Inferior parietal cortex (tissue), 1 donor: ENCODE measurements at regions not wholly inside any gene's neighbourhood (a gene's known extent, or its start where the extent isn't known, plus 50 kb on each side); places are given as distances from the start of the nearest gene placed in this dataset.
A peak's percentile ranks its signal among the peaks of the same experiment; 100 is the strongest.
"Not testable (repeated sequence)": the region's sequence is repeated elsewhere in the genome, so short reads cannot be mapped to it uniquely, and the experiment has no call there.

ENCODE experiments used
- DNase-seq: peaks from one replicate; pipeline ENCODE4 v3.0.0-alpha.2; 2016; ENCODE audit errors: extremely low spot score

DNA sequence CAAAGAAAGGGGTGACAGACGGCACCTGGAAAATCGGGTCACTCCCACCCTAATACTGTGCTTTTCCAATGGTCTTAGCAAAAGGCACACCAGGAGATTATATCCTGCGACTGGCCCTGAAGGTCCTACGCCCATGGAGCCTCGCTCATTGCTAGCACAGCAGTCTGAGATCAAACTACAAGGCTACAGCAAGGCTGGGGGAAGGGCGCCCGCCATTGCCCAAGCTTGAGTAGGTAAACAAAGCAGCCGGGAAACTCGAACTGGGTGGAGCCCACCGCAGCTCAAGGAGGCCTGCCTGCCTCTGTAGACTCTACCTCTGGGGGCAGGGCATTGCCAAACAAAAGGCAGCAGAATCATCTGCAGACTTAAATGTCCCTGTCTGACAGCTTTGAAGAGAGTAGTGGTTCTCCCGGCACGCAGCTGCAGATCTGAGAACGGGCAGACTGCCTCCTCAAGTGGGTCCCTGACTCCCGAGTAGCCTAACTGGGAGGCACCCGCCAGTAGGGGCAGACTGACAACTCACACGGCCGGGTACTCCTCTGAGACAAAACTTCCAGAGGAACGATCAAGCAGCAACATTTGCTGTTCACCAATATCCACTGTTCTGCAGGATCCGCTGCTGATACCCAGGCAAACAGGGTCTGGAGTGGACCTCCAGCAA lies 406.0 kb downstream of the TFAP2B start:
- DNase-seq, result not testable (repeated sequence)

DNA sequence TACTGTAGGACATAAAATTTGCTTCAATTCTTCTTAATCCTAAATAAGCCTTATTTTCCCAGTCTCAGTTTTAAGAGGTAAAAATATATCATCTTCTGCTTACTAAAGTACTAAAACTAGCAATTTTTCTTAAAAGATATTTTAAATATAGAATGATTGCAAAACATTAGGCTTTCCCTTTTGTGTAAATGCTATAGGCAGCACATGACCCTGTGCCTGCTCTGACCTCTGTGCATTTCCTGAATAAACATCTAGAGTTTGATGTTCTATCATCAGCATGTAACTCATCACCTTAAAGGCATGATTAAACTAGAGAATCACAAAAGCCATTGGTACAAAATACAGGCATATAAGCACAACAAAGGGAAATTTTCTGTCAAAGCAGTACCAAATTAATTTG lies 422.7 kb downstream of the TFAP2B start:
- no peak for DNase-seq

DNA sequence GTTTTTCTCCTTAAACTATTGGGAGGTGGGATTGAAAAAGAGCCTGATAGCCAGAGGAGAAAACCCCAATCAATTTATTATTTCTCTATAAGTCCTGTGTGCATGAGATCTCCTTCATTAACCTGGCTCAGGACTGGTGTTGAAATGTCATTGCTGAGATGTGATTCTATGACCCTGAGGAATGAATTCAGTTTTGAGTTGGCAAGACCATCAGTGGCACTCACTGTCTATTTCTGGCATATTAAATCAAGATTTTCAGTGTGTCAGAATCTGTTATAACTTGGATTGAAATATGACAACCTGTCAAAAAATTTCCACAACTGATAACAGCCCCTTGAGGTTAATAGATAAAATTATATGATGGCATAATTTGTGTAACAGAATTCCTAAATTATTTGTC lies 431.1 kb downstream of the TFAP2B start:
- no peak for DNase-seq

DNA sequence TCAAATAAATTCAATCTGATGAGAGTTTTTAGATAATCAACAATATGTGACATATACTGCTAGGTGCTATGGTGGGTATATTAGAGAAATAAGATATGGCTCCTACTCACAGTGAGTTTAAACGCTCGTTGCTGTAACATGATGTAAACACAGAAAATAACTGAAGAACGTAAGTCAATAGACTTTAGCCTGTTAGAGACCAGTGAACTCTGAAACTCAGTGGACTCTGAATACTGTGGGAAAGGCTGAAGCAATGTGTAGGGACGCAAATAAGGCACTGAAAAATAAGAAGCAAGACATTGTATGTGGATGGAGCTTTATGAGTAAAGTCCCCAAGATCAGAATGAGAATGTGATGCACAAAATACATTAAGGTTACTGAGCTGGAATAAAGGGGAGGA lies 431.6 kb downstream of the TFAP2B start:
- DNase-seq, result no peak

DNA sequence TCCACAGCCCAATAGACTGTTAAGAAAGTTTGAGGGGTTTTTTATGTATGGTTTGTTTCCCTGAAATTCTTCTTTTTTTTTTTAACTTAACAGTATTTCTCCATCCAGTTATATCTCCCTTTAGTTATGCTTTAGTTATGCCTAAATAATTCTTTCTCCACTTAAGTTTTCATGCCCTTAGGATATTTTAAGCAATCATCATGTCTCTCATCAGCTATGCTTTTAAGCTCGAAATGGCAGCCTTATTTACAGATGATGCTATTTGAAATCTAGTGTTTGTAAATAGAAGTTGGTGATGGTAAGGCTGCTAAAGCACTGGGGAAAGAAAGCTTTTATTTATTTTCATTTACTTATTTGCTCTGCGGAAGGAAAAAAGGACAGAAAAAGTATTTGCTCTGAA lies 439.3 kb downstream of the TFAP2B start:
- DNase-seq, result no peak

DNA sequence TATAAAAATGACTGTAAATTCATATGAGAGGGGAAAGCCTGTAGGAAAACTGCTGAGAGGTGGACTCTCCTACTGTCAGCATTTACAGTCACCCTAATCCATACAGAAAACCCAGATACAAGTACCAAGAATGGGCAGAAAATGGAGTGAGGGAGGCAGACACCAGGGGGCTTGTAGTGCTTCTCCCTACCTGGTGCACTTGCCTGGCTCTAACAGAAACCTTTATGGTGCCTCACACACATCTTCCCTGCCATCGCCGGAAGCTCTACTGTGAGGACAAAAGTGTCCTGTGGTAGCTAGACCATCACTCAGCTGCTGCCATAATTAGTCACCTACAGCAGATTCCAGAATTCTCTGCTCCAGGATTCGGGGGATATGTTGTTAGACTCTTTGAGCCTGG lies 441.3 kb downstream of the TFAP2B start:
- no peak for DNase-seq

DNA sequence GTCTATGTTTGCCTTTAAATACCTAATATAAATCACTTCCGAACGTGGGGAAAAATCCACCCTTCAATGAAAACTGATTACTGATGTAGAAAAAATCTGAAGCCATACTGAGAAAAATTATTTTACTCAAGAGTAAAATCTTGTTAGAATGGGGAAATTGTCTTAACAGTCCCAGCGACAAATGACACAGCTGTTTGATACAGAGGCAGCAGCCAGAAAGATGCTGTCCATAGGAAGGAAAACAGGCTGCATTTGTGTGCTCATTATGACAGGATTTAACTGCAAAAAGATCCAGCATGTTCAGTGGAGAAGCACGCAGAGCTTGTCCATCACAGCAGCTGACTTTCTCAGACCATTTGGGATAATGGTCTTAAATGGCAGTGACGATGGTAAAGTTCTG lies 443.0 kb downstream of the TFAP2B start:
- DNase-seq, result no peak

DNA sequence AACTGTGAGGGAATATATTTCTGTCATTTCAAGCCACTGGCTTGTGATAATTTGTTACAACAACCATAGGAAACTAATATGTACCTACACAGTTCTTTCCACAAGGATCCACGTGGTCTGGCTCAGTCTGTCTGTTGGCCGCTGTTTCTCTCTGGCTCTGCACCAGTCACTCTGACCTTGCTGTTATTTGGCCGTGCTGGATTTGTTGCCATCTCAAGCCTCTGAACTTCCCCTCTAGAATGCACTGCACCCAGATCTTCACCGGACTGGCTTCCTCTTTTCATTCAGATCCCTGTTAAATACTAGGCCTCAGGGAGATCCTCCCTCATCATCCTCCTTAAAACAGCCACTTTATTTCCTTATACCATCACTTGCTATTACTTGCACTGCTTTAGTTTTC lies 446.8 kb downstream of the TFAP2B start:
- DNase-seq, result no peak

DNA sequence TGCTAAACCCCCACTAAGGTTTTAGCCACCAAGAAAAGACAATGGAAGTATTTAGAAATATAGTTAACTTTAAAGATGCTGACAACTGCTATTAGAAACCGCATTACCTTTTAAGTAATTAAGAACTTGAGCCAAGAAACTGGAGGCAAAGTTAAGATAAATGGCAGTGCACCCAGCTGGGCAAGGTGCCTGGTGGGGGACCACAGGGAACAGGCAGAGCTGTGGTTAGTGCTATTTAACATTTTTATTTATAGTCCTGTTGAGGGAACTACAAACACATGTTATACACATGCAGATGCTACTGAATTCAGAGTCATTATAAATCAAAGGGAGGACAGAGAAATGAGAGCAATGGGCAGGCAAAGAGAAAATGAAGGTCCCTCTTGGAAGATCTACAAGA lies 447.9 kb downstream of the TFAP2B start:
- no peak for DNase-seq

DNA sequence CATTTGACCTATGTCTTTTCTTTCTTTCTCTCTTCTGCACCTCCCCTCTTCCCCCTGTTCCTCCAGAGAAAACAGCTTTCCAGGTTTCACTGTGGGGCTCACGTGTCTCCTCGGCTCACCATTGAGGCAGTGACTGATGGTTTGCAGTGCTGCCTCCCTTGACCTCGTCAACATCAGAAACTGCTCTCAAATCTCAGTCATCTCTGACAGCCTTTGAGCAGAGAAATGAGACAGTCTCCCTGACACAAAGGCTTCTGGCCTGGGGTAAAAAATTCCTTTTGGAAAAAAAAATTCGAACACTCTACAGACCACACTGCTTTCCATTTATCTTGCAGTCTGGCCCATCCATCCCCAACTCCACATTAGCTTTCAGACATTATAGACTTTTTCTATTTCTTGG lies 450.0 kb downstream of the TFAP2B start:
- DNase-seq, result no peak

DNA sequence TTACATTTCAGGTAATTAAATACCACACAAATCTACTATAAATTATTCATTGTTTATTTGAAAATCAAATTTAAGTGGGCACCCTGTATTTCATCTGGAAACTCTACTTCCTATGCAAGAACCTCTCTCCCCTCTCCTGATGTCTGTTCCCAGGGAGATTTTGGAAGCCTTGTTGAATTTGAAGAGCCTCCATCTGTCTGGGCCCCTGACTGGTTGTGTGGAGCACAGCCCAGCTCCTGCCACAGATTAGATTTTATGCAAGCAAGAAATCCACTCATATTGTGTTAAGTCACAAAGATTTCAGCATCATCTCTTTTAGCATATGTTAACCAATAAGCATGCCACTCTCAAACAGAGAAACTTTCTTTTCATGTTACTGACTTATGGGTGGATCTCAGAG lies 451.2 kb downstream of the TFAP2B start:
- DNase-seq, result no peak

DNA sequence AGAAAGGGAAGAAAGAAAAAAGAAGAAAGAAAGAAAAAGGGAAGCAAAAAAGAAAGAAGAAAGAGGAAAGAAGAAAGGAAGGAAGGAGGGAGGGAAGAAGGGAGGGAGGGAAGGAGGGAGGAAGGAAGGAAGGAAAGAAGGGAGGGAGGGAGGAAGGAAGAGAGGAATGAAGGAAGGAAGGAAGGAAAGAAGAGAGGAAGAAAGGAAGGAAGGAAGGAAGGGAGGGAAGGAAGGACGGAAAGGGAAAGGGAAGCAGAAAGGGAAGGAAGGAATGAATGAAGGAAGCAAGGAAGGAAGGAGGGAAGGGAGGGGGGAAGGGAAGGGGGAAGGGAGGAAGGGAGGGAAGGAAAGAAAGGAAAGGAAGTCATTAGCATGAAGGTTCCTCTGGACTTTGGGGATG lies 452.9 kb downstream of the TFAP2B start:
- no peak for DNase-seq

DNA sequence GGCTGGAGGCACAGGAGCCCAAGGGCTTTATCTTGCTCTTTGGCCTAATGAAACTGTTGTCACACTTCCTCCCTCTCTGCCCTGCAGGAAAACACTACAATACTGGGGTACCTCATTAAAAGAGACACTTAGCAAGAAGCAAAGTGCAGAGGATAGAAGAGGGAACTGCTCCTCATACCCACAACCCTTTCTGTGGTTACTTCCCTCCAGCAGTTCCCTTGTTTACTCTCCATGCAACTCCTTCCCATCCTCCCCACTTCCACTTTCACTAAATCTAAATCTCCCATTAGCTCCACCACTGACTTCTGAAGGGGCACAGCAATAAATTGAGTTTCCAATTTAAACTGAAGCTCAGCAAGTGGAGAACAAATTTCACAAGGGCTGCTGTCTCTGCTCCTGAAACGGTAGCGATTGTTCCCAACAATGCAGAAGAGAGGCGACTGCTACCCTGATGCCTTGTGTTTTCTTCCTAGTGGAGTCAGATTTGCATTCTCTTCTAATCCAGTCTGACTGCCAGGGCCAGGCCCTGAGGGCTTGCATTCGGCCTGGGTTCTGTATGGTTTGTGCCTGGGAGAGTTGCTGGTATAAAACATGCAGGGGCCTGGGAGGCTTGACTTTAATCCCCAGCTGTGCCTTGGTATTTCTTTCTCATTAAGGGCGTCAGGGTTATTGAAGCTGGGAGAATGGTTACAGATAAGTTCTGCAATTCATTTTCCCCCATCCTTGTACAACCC lies 454.7 kb downstream of the TFAP2B start:
- peak; percentile 17 for DNase-seq

DNA sequence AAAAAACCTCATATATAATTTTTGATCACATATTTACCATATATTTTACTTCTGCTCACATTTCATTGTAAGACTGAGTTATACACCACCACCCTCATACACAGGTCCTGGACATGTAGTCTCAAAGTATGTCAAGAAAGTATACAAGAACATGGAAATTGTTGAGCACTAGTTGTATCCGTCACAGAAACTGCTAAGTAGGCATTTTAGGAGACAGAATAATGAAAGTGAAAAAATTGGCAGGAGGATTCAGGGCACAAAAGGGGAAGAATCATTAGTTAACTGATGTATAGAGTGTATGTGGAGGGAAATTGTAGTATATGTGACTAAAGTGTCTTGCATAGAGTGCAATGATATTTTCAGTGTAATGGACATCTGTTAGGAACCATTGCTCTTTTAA lies 458.8 kb downstream of the TFAP2B start:
- no peak for DNase-seq

DNA sequence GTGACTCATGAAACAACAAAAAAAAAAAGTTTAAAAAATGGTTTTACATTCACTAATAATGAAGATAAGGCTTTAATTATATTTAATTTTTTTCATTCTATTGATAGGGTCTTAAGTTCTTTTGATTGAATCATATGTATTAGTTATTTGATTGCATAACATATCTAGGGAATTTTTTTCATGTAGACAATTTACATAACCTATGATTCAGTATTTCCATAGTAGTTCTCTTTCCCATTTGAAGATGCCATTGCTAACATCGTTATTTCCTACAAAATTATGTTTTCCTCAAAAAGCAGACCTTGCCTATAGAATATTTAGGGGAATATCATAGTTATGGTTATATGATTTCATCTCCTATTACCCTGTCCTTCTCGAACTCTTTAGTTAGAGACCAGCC lies 463.4 kb downstream of the TFAP2B start:
- no peak for DNase-seq

DNA sequence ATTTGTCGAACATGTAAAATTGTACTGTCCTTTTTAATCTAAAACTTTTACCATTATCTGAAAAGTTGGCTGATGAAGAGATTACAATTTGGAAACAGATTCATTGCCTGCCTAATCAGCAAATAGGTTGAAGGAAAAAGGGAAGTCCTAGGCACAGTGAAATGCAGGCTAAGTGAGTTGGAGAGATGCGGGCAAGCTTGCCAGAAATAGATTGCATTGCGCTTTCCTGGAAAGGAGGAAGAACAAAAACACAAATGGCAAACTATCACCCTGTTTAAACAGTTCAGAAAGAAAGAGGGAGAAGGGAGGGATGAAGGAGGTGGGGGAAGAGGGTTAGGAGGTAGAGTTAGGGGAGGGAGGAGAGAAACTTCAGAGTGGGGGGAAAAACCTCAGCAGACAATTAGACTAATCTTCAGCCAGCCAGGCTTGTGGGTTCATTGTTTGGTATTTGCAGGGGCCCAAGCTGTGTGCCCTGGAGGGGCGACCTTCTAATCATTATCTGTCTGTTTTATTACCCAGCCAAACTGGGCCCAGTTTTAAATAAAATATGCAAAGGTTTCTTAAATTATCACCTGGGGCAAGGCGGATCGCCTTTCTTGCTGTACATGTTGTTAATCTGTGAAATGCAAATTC lies 465.2 kb downstream of the TFAP2B start:
- no peak for DNase-seq

DNA sequence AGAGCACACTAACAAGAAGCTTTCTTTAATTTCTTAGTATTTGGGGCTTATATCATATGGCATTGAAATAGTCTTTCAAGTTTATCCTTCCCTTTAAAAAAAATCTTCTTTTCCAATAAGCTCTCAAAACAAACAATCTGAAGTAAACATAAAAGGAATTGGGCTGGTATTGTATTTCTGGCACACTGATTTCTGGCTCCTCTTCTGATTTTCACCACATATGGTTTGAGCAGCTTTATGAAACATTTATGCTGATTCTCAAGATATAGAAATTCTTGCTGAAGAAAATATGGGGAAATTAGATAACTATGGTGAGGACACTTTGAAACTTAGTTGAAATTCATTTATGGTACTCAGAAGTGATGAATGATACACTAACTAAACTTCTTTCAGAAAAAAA lies 467.2 kb downstream of the TFAP2B start:
- DNase-seq, result no peak

DNA sequence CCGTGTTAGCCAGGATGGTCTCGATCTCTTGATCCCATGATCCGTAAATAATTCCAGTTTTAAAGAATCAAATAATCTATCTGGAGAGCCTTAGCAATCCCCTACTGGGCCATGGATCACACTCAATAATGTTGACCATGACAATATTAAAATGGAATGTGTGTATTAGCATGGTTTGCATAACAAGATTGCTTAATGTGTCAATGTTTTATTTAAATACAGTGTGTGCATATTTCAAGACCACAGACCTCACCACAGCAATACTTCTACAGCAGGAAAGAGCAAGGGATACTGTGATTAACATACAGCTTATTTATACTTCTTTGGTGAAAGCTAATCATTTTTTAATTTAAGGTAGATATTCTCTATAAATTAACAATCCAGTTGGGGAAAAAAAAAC lies 470.4 kb downstream of the TFAP2B start:
- DNase-seq, result no peak

DNA sequence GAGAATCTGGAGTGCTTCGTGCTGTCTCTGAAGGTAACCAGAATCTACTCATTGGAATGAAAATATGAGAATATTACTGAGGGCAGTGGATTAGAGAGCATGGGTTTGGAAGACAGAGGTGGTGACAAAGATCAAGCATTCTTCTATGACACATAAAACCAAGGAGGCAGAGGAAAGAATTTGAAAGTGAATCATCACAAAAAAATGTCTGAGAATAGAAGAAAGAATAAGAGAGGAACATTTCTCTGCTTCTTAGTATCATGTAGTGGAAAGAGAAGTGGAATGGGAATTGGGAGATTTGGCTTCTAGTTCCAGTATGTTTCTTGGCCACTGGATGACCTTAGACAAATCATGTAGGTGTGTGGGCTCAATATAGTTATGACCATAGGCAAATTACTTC lies 474.0 kb downstream of the TFAP2B start:
- no peak for DNase-seq

DNA sequence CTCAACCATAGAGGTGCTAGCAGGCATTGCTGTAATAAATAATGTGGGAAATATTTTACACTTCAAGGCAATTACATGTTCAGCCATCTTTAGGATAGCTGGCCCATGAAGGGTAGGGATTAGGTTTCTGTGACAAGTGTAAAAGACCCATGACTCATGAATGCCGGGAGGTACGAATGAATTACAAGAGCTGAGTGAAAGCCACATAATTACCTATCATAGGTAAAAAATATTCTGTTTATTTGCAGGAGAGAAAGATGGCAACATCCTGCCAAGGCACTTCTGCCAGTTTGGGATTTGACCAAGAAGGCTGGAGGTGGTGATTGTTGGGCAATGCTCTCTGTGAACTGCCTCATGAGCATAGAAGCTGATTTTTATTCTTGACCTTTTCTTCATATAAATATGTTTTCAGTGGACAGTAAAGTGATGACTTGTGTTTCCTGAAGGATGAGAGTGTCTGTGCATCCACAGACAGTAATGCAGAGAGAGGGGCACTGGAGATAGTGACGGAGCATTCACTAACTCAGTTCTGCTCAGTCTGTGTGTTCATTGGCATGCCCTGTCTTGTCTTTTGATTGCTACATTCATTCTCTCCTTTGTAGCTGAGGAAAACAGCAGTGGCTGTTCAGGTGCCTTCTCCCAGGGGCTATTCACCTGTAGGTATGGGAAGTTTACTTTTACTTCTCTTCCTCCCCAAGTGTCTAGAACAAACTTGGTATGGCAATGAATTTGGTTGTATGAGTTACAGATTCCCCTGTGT lies 481.1 kb downstream of the TFAP2B start:
- DNase-seq, result no peak

DNA sequence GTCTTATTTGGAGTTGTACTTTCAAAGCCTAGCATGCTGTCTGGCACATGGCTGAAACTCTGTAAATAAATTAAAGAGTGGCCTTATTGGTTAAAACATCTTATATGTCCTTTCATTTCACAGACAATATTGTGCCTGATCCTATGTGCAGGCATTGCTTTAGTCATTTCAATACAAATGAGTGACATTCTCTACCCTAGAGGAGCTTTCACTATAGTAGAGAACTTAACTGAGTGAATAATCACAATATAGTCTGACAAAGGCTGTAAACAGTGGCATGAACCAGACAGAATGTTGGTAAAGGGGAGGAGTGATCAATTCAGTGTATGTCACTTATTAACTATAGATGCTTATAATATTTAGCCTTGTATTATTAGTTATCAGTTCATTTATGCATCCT lies 481.8 kb downstream of the TFAP2B start:
- no peak for DNase-seq

DNA sequence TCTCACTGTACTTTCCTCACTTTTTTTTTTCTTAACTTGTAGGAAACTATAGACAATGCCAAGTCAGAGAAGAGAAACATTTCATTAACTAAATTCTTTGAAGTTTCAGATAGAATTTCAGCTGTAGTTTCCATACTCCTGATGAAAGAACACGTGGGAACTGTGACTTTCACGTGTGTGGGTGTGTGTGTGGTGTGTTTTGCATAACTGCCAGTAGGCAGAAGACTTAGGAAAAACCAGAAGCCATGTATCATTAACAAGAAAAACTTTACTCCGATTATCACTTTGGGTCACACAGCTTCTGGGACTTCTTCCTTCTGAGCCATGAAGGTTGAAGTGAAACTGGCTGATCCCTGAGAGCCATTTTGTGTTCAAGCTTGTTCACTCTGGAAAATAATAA lies 483.3 kb downstream of the TFAP2B start:
- DNase-seq, result peak; percentile 13

DNA sequence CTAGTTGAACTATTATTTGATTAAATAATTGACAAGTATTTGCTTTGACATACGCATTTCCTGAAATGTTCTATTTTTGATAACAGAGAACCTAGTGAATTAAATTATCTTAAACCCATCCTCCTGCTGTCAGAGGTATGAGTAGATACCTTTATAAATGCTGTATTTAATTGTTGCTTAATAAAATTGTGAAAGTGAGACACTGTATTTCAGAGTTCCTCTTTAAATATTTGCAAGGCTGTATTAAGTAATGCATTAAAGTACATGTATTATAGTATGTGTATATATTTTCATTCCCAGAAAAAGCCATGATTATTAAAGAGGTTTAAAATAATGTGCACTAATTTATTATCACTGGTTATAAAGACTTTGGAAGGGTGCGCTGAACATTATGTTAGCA lies 483.8 kb downstream of the TFAP2B start:
- DNase-seq, result no peak
